ENCODE measurements at regions not wholly inside any gene's neighbourhood (a gene's known extent, or its start where the extent isn't known, plus 50 kb on each side); places are given as distances from the start of the nearest gene placed in this dataset.
"Not testable (repeated sequence)": the region's sequence is repeated elsewhere in the genome, so short reads cannot be mapped to it uniquely, and the experiment has no call there.

DNA sequence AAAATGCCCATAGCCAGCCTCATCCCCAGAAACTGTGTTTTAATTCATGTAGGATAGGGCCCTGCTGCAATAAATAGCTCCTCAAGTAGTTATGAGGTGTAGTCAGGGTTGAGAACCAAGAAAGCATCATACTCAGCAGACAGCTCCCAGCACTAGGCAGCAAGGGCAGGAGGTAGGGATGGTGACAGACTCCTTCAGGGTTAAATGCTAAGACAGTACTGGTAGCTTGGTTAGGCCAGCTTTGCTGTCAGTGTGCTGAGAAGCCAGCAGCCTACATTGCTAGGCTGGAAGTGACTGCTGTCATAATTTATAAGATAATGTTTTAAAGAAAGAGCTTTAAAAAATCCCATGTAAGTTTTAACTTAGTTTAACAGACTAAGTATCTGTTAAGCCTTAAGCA, 113.9 kb upstream of the IMMP2L start:
- DNase-seq = no peak

DNA sequence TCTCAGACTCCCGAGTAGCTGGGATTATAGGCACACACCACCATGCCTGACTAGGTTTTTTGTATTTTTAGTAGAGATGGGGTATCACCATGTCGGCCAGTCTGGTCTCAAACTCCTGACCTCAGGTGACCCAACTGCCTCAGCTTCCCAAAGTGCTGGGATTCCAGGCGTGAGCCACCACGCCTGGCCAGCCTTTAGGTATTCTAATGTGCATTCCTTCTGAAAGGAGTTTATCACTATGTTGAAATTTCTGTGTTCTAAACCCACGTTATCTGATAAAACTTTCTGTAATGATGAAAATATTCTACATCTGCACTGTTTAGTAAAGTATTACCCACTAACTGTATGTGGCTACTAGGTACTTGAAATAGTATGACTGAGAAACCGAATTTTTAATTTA, 110.6 kb upstream of the IMMP2L start:
- no peak for DNase-seq

DNA sequence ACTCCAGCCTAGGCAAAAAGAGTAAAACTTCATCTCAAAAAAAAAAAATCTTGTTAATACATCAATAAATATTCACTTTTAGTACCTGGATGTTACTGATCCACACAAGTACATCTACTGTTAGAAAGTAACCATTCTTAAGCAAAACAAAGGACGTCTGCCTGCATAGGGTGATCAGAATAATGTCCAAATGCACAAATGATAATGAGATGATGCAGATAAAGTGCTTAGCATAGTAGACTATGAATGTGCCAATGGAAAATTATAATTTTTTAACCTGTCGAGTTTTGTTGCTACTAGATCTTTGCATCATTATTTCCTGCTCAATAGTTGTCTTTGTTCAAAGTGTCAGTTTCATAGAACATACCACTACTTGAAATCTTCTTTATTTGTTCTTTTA, 109.6 kb upstream of the IMMP2L start:
- no peak for DNase-seq

DNA sequence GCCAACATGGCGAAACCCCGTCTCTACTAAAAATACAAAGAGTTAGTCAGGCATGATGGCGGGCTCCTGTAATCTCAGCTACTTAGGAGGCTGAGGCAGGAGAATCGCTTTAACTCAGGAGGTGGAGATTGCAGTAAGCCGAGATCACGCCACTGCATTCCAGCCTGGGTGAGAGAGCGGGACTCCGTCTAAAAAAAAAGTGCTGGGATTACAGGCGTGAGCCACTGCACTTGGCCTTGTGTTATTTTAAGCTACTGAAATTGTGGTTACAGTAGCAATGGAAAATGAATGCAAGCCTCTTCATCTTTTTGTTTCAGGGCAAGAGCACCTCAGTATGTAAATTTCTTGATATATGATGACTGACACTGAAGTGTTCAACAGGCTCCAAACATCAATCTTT, 106.4 kb upstream of the IMMP2L start:
- no peak for DNase-seq

DNA sequence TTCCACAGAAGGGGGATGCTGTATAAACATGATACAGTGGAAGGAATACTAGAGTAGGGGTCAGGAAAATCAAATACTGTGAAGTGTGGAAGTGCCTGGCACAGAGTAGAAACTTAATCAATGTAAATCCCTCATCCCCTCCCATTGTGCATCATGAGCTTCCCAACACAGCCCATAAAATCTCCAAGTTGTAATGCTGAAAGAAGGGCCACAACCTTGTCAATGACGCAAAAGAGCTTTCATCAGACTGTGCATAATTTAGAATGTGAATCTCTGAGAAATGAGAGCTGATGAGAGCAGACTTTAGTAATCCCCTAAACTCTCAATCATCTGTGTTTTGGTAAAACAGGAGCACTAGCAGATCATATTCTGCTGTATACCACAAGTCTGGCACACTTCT, 105.2 kb upstream of the IMMP2L start:
- no peak for DNase-seq

DNA sequence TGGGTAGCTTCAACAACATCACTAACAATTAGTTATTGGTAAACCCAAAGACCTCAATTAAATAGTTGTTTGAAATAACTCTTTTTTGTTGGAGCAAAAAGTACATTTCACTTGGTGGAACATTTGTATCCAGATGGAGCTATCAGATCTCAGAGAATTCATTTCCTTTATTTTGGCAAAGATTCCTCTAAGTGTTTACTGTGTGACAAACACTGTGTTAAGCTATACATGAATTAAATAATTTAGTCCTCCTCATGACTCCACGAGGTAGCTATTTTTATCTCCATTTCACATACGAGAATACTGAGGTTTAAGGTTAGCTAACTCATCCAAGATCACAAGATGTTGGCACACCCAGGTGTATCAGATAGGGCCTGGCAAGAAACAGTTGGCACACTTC, 104.0 kb upstream of the IMMP2L start:
- no peak for DNase-seq

DNA sequence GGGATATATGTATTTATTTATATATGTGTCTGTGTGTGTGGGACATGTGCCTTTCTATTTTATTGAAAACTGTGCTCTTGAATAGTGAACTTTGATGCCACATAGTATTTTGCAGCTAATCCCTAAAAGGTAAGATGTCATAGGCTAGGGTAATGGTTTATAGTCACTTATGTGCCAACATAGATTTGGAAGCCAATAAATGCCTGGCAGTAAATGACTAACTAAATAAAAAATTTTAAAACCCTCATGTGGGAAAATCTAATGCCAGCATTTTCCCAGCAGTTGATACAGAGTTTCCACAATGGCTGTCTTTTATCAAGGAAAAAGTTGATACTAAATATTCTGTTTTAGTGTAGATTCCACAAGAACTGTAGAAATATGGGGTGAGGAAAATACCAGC, 101.5 kb upstream of the IMMP2L start:
- no peak for DNase-seq

DNA sequence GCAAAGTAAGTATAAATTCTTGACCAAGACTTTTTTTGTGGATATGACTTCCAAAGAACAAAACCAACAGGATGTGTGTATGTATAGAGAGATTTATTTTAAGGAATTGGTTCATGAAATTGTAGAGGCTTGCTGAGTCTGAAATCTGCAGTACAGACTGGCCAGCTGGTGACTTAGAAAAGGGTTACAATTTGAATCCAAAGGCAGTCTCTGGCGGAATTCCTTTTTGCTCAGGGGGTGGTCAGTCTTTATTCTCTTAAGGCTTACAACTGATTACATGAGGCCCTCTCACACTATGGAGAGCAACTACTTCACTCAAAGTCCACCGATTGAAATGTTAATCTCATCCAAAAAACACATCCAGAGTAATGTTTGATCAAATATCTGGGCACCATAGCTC, 100.1 kb upstream of the IMMP2L start:
- no peak for DNase-seq

DNA sequence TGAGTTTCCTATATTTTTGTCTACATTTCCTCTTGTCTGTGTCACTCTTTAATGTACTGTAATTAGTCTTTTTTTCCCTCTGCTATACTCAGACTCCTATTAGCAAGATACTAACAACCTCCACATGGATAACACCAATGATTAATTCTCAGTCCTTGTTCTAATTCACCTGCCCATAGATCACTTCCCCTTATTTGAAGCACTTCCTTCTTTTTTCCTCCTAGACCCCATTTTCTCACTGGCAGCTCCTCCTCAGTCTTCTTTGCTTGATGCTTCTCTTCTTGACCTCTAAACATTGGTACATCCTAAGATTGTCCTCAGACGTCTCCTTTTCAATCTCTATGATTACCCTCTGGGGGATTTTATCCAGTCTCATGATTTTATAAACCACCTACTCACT, 98.2 kb upstream of the IMMP2L start:
- DNase-seq = no peak

DNA sequence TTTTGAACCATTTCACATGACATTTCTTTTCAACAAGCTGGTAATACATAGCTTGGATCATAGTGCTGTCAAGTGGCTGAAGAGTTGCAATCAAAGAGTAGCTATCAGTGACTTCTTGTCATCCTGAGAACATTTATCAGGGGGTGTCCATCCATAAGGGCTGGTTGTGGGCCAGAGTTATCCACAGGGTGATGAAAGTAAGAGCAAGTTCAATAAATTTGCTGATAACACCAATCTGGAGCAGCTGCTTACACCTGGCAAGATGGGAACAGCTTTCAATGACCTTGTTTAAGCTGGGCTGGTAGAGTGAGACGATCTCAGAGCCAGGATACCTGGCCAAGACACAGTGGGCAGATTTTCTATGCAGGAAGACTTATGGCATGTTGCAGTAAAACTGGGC, 96.3 kb upstream of the IMMP2L start:
- DNase-seq = no peak

DNA sequence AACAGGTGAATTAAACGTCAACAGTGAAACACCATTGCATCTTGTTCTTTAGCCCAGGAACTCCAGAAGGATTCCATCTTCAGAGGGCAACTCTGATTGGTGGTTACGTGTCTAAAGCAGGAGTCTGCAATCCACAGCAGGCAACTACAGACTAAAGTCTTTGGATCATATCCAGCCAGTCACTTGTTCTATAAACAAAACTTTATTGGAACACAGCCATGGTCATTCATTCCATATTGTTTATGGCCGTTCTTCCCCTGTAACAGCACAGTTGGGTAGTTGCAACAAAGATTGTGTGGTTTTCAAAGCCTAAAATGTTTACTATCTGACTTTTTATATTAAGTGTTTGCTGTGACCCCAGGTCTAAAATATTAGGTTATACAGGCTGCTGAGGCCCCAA, 94.7 kb upstream of the IMMP2L start:
- DNase-seq = no peak

DNA sequence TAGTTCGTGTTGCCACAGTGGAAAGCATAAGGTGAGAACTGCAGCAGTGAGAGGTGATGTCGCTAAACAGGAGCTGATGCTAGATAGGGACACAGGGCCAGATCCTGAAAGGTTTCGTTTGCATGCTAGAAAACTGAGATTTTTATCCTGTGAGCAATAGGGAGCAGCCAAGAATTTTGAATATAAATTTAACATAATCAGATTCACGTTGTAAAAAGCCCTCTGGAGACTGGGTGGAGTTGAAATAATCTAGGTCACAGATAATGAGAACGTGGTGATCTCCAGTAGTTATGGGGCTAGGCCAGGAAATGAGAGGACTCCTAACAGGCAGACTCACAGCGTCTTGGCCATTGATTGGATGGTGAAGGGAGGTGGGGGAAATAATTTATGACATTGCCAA, 92.1 kb upstream of the IMMP2L start:
- peak; percentile 9 for DNase-seq

DNA sequence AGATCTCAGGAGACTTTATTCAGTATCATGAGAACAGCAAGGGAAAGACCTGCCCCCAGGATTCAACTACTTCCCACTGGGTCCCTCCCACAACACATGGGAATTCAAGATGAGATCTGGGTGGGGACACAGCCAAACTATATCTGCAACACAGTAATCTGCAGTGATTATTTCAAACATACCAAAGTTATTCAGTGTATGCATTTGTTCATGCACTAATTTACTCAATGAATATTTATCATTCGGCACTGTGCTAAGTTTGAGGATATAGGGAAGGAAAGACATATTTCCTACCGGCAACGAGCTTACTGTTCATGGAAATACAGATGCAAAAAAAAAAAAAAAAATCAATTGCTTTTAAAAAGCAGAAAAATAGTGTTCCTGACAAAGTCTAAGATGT, 91.6 kb upstream of the IMMP2L start:
- DNase-seq = no peak

DNA sequence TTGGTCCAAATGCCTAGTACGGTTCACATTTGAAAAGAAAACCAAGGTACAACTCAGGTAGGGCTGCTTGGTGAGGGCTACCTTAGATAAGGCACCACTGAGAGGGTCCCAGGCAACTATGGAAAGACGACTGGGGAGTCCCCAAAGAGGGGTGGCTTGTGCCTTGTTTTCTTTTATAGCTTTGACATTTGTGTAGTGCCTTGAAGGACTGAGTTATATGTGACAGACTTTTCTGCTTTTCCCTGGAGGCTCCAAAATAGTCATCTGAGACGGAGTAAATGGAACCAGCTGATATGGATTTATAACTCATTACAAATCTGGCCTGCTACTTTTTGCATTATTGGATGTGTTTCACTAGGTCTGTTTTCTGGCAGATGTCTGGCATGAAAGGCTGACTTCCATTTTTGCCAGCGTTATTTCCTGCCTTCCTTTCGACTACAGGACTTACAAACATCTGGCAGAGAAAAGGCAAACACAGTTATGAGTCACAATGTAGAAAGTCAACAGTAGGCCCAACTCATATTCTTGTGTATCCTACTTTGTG, 88.2 kb upstream of the IMMP2L start:
- DNase-seq = peak; percentile 54

DNA sequence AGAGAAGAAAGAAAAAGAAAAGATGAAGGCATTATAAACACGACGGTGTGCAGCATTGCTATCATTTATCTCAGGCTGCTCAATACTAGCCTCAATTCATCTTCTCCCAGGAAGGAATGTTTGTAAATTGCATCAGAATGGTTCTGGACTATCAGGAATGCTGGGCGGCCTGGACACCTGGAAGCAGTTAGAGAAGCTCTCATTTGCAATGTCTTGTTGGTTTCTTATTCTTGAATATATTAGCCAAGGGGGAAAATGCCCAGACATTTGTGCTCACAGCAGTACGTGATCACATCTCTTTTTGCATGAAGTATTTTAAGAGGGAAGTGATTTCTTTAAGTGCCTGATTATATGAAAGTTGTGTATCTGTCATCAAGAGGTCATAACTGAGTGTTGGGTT, 85.6 kb upstream of the IMMP2L start:
- DNase-seq = peak; percentile 74

DNA sequence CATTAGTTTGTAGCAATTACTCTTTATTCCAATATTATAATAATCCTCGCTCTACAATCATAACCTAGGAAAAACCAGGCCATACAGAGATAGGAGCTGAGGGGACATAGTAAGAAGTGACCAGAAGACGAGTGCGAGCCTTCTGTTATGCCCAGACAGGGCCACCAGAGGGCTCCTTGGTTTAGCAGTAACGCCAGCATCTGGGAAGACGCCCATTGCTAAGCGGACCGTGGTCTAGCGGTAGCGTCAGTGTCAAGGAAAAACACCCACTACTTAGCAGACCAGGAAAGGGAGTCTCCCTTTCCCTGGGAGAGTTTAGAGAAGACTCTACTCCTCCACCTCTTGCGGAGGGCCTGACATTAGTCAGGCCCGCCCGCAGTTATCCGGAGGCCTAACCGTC, 82.3 kb upstream of the IMMP2L start:
- not testable (repeated sequence) for DNase-seq

DNA sequence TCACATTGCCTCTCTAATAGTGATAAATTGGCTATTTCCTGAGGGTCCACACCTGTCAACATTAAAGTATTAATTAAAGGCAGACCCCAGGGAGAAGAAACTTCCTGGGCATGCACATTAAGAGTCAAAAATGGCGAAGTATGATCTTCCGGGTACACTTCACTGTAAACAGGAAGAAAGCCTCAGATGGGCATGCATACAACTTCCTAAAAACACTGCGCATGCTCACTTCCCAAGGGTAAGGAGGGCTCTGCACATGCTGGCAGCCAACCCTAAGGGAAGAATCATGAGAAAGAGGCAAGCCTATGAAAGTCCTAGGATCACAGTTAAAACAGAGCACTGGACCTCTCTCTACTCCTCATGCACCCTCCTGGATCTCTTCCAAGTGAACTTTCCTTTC, 80.1 kb upstream of the IMMP2L start:
- no peak for DNase-seq

DNA sequence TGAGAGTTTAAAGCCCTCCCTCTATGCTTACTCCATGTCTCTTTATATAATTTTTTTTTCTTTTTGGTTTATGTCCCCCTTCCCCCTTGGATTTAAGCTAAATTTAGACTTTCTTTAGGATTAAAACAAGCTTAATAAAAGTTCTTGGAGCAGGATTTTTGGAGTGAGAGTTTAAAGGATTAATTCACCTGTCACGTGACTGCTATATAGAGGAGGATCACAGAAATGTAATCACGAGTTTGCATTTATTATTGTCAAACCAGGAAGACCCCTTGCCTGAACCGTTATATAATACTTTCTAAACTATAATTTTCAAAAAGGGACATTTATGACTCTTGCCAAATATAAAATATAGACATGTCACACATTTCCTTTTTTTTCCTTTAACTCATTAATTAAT, 78.1 kb upstream of the IMMP2L start:
- no peak for DNase-seq

DNA sequence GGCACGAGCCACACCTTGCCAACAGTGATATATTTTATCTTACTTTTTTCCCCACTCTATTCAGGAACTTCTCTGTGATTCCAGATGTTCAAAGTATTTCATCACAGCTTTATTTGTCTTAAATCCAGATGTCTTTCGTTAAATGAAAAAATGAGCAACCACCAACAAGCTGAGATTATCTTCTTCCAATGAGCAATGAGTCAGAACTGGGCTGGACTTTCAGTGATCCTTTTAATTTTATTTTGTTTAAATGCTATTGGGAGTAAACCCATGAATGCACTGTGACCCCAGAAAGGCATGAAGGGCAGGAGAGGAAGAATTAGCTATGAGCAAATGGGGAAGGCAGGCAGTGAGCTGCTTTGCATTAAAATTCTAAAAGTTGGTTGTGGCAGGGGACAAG, 77.6 kb upstream of the IMMP2L start:
- peak; percentile 56 for DNase-seq

DNA sequence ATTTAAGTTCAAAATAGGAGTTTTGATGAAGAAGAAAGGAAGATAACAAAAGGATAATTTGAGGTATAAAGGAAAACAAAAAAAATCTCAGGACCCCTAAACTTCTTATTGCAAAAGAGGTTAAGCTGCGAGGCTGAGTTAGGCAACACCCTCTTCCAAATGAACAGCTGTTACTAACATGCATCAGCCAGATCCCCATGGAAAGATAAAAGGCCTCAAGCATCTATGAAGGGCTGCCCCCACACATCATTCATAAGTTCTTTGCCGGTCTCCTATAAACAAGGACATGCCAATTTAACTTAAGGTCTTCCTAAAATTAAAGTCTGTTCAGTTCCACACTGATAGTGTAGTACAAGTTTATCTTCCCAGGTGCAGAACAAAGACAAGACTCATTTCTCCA, 75.8 kb upstream of the IMMP2L start:
- no peak for DNase-seq

DNA sequence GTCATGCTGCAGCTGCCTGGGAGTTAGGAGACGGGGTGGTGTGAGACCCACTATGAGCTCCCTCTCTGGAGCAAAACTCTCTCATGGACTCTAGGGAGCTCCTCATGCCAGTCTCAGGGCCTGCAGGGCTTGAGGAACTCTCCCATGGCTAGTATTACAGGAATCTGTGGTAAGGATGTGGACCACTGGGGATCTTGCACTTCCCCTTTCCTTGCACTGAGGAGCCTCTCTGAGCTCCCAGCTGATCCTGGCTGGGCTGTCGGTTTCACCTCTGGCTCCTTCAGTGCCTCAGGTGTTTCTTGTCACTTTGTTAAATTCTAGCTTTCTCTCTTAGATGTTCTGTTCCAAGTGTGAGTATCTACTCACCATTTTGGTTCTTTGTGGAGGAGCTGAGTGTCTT, 71.6 kb upstream of the IMMP2L start:
- DNase-seq = no peak

DNA sequence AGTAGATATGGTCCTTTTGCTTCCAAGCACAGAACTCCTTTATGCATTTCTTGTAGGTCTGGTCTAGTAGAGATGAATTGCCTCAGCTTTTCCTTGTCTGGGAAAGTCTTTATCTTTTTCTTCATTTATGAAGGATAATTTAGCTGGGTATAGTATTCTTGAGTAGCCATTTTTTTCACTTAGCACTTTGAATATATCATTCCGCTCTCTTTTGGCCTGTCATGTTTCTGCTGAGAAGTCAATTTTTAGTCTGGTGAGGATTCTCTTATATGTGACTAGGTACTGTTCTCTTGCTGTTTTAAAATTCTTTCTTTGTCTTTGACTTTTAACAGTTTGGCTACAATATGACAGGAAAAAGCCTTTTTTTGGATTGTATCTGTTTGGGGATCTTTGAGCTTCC, 68.6 kb upstream of the IMMP2L start:
- DNase-seq = no peak

DNA sequence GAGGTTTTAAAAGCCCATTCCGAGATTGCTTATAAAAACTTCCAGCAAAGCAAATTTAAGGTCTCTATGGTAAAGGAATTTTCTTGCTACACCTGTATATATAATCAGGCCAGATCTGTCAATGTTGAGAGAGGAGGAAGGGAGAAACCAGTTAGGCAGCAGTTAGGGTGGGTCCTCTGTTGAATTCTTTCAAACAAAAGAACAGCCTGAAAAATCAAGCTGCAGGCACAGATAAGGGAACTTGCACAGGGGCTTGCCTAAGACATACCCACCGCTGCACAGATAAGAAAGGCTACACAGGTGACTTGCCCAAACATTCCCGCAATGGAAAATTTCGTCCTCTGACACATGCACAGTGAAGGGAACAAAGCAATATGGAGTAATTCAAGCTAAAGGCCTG, 59.8 kb upstream of the IMMP2L start:
- DNase-seq = no peak

Data from fibroblast of upper back skin (primary cell).